ENCODE measurements at regions not wholly inside any gene's neighbourhood (a gene's known extent, or its start where the extent isn't known, plus 50 kb on each side); places are given as distances from the start of the nearest gene placed in this dataset.

GRCh38 chr6:100307561-100307960 is 157.2 kb downstream of the SIM1 start:
- TF ChIP-seq CTCF (IDR thresholded peaks at IDR 0.05; ENCODE audit: insufficient read depth, low read length) (no peak), POLR2AphosphoS5 (IDR thresholded peaks at IDR 0.05; ENCODE audit: low read depth) (no peak), GABPA (IDR thresholded peaks at IDR 0.05; ENCODE audit: low read depth) (no peak)

Data from HL-60 (cell line).